HAP-1 (cell line): ENCODE measurements at regions not wholly inside any gene's neighbourhood (a gene's known extent, or its start where the extent isn't known, plus 50 kb on each side); places are given as distances from the start of the nearest gene placed in this dataset.

Source experiments
- DNase-seq, 2 experiments: peaks; one replicate each; pipeline ENCODE4 v3.0.0-alpha.2; 2016 to 2020; ENCODE audit warnings: low spot score in 2 of 2
- H3K27me3 ChIP-seq: fragments of 250-450 bp; sonication (Bioruptor Pico); 2 replicates; pipeline ENCODE4 v1.5.1; 2020; ENCODE audit warnings: low read depth, mild to moderate bottlenecking, moderate library complexity
- H3K36me3 ChIP-seq: fragments of 250-450 bp; sonication (Bioruptor Pico); replicated peaks from 2 replicates; pipeline ENCODE4 v1.5.1; 2020; ENCODE audit warnings: mild to moderate bottlenecking
- H3K4me1 ChIP-seq: fragments of 250-450 bp; sonication (Bioruptor Pico); 2 replicates; pipeline ENCODE4 v1.5.1; 2020; ENCODE audit warnings: mild to moderate bottlenecking
- H3K4me3 ChIP-seq: fragments of 250-450 bp; sonication (Bioruptor Pico); 2 replicates; pipeline ENCODE4 v1.5.1; 2020; ENCODE audit warnings: mild to moderate bottlenecking, moderate library complexity
- H3K9me3 ChIP-seq: fragments of 250-450 bp; sonication (Bioruptor Pico); 2 replicates; pipeline ENCODE4 v1.5.1; 2020; ENCODE audit warnings: mild to moderate bottlenecking, moderate library complexity
- in situ Hi-C: fragments of 300-500 bp; cut with MboI; formaldehyde crosslinking; loops from 3 replicates; pipeline ENCODE4 v1.14.3; 2020; ENCODE audit warnings: low sequenced_read_pairs, inconsistent platforms, mixed read lengths

- no peaks in the 10 kb centered on the region for H3K27me3 ChIP-seq
- in situ Hi-C loops, result no loop called here
- no peaks in the 10 kb centered on the region for H3K4me1 ChIP-seq
- H3K4me3 ChIP-seq, result no peak overlapping the region
- H3K36me3 ChIP-seq, result no peaks in the 10 kb centered on the region
- DNase-seq, result no peak
- no peaks in the 10 kb centered on the region for H3K9me3 ChIP-seq
Measured at GRCh38 chr6:21457647-21458046, 135.9 kb upstream of the SOX4 start.

- in situ Hi-C loops, result no loop called here
- no peak overlapping the region for H3K4me3 ChIP-seq
- no peaks in the 10 kb centered on the region for H3K9me3 ChIP-seq
- no peaks in the 10 kb centered on the region for H3K27me3 ChIP-seq
- no peaks in the 10 kb centered on the region for H3K4me1 ChIP-seq
- H3K36me3 ChIP-seq, result no peaks in the 10 kb centered on the region
- no peak for DNase-seq
Measured at GRCh38 chr6:21459641-21460040, 133.9 kb upstream of the SOX4 start.

- H3K4me1 ChIP-seq, result no peaks in the 10 kb centered on the region
- no peaks in the 10 kb centered on the region for H3K36me3 ChIP-seq
- H3K4me3 ChIP-seq, result no peak overlapping the region
- in situ Hi-C loops, result no loop called here
- DNase-seq, result no peak
- no peaks in the 10 kb centered on the region for H3K9me3 ChIP-seq
- H3K27me3 ChIP-seq, result no peaks in the 10 kb centered on the region
Measured at GRCh38 chr6:21461844-21462518, 131.6 kb upstream of the SOX4 start.

GRCh38 chr6:21462519-21462852 is 131.1 kb upstream of the SOX4 start:
- DNase-seq, result no peak
- Histone ChIP-seq H3K4me1 (no peaks in the 10 kb centered on the region), H3K36me3 (no peaks in the 10 kb centered on the region), H3K4me3 (no peak overlapping the region), H3K27me3 (no peaks in the 10 kb centered on the region), H3K9me3 (no peaks in the 10 kb centered on the region)
- in situ Hi-C loops, result no loop called here

- in situ Hi-C loops, result no loop called here
- no peaks in the 10 kb centered on the region for H3K4me1 ChIP-seq
Measured at GRCh38 chr6:21467091-21467490, 126.5 kb upstream of the SOX4 start.

GRCh38 chr6:21468461-21468860 is 125.1 kb upstream of the SOX4 start:
- no peaks in the 10 kb centered on the region for H3K9me3 ChIP-seq
- H3K36me3 ChIP-seq, result no peaks in the 10 kb centered on the region
- H3K4me3 ChIP-seq, result no peak overlapping the region
- no peaks in the 10 kb centered on the region for H3K4me1 ChIP-seq
- in situ Hi-C loops, result no loop called here
- H3K27me3 ChIP-seq, result no peaks in the 10 kb centered on the region
- no peak for DNase-seq

More at GRCh38 chr6:21467091-21467490, 126.5 kb upstream of the SOX4 start:
- H3K9me3 ChIP-seq, result no peaks in the 10 kb centered on the region
- H3K4me3 ChIP-seq, result no peak overlapping the region
- DNase-seq, result no peak
- no peaks in the 10 kb centered on the region for H3K36me3 ChIP-seq
- H3K27me3 ChIP-seq, result no peaks in the 10 kb centered on the region

- H3K4me1 ChIP-seq, result no peaks in the 10 kb centered on the region
- H3K36me3 ChIP-seq, result no peaks in the 10 kb centered on the region
- in situ Hi-C loops, result no loop called here
- H3K9me3 ChIP-seq, result no peaks in the 10 kb centered on the region
- no peak for DNase-seq
- H3K4me3 ChIP-seq, result no peak overlapping the region
- H3K27me3 ChIP-seq, result no peaks in the 10 kb centered on the region
Measured at GRCh38 chr6:21469213-21469612, 124.3 kb upstream of the SOX4 start.

GRCh38 chr6:21476112-21476511 is 117.4 kb upstream of the SOX4 start:
- in situ Hi-C loops, result no loop called here
- no peak for DNase-seq
- H3K4me3 ChIP-seq, result no peak overlapping the region
- no peaks in the 10 kb centered on the region for H3K36me3 ChIP-seq
- H3K27me3 ChIP-seq, result no peaks in the 10 kb centered on the region
- no peaks in the 10 kb centered on the region for H3K9me3 ChIP-seq
- no peaks in the 10 kb centered on the region for H3K4me1 ChIP-seq

GRCh38 chr6:21478411-21478810 is 115.1 kb upstream of the SOX4 start:
- in situ Hi-C loops, result no loop called here

GRCh38 chr6:21478883-21479539 is 114.5 kb upstream of the SOX4 start:
- H3K4me3 ChIP-seq, result no peak overlapping the region
- in situ Hi-C loops, result no loop called here
- H3K27me3 ChIP-seq, result no peaks in the 10 kb centered on the region
- no peaks in the 10 kb centered on the region for H3K36me3 ChIP-seq
- DNase-seq, result no peak
- no peaks in the 10 kb centered on the region for H3K9me3 ChIP-seq
- H3K4me1 ChIP-seq, result peaks cover 1% of the 10 kb centered on the region; the same call in 1 of the 2 replicates

More at GRCh38 chr6:21478411-21478810, 115.1 kb upstream of the SOX4 start:
- DNase-seq, result no peak
- H3K9me3 ChIP-seq, result no peaks in the 10 kb centered on the region
- no peaks in the 10 kb centered on the region for H3K36me3 ChIP-seq
- no peak overlapping the region for H3K4me3 ChIP-seq
- H3K27me3 ChIP-seq, result no peaks in the 10 kb centered on the region
- H3K4me1 ChIP-seq, result no peaks in the 10 kb centered on the region

- no peak for DNase-seq
- no peaks in the 10 kb centered on the region for H3K36me3 ChIP-seq
- in situ Hi-C loops, result no loop called here
- no peaks in the 10 kb centered on the region for H3K27me3 ChIP-seq
- no peak overlapping the region for H3K4me3 ChIP-seq
- H3K4me1 ChIP-seq, result peaks cover 7% of the 10 kb centered on the region; the same call in 1 of the 2 replicates
- H3K9me3 ChIP-seq, result no peaks in the 10 kb centered on the region
Measured at GRCh38 chr6:21486115-21486514, 107.4 kb upstream of the SOX4 start.

GRCh38 chr6:21489826-21490225 is 103.7 kb upstream of the SOX4 start:
- no peak for DNase-seq
- no peaks in the 10 kb centered on the region for H3K27me3 ChIP-seq
- no peaks in the 10 kb centered on the region for H3K9me3 ChIP-seq
- in situ Hi-C loops, result no loop called here
- H3K4me1 ChIP-seq, result peaks cover 4% of the 10 kb centered on the region; the same call in 1 of the 2 replicates
- H3K36me3 ChIP-seq, result no peaks in the 10 kb centered on the region
- H3K4me3 ChIP-seq, result no peak overlapping the region

- no peak for DNase-seq
- Histone ChIP-seq H3K4me1 (peaks cover 4% of the 10 kb centered on the region; the same call in 1 of the 2 replicates), H3K9me3 (no peaks in the 10 kb centered on the region), H3K27me3 (no peaks in the 10 kb centered on the region), H3K4me3 (no peak overlapping the region), H3K36me3 (no peaks in the 10 kb centered on the region)
- in situ Hi-C loops, result no loop called here
Measured at GRCh38 chr6:21491955-21492354, 101.6 kb upstream of the SOX4 start.

GRCh38 chr6:21494505-21494904 is 99.0 kb upstream of the SOX4 start:
- no peak for DNase-seq
- no peaks in the 10 kb centered on the region for H3K36me3 ChIP-seq
- in situ Hi-C loops, result no loop called here

More at GRCh38 chr6:21494505-21494904, 99.0 kb upstream of the SOX4 start:
- Histone ChIP-seq H3K4me3 (no peak overlapping the region), H3K27me3 (no peaks in the 10 kb centered on the region), H3K9me3 (no peaks in the 10 kb centered on the region), H3K4me1 (no peaks in the 10 kb centered on the region)
